ENCODE measurements at regions not wholly inside any gene's neighbourhood (a gene's known extent, or its start where the extent isn't known, plus 50 kb on each side); places are given as distances from the start of the nearest gene placed in this dataset.

GRCh38 chr9:11142965-11143738 is 530.4 kb upstream of the PTPRD start:
- ATAC-seq, result no peak
- TF ChIP-seq, protein P1, sequence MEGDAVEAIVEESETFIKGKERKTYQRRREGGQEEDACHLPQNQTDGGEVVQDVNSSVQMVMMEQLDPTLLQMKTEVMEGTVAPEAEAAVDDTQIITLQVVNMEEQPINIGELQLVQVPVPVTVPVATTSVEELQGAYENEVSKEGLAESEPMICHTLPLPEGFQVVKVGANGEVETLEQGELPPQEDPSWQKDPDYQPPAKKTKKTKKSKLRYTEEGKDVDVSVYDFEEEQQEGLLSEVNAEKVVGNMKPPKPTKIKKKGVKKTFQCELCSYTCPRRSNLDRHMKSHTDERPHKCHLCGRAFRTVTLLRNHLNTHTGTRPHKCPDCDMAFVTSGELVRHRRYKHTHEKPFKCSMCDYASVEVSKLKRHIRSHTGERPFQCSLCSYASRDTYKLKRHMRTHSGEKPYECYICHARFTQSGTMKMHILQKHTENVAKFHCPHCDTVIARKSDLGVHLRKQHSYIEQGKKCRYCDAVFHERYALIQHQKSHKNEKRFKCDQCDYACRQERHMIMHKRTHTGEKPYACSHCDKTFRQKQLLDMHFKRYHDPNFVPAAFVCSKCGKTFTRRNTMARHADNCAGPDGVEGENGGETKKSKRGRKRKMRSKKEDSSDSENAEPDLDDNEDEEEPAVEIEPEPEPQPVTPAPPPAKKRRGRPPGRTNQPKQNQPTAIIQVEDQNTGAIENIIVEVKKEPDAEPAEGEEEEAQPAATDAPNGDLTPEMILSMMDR (IDR thresholded peaks at IDR 0.05), result no peak
- TF ChIP-seq POLR2A (IDR thresholded peaks at IDR 0.05) (no peak), EP300 (IDR thresholded peaks at IDR 0.05) (no peak), POLR2AphosphoS5 (IDR thresholded peaks at IDR 0.05) (no peak)
- Histone ChIP-seq H3K27me3 (no peaks in the 10 kb centered on the region), H3K4me1 (no peaks in the 10 kb centered on the region), H3K4me3 (no peak overlapping the region), H3K36me3 (no peaks in the 10 kb centered on the region), H3K27ac (no peak overlapping the region), H3K9me3 (no peaks in the 10 kb centered on the region)
- WGBS, 2 donors (ENCODE audit: low coverage in 1 of 2), result 65 to 89% methylated on average over 2 to 3 of the region's 3 CpGs

DNA sequence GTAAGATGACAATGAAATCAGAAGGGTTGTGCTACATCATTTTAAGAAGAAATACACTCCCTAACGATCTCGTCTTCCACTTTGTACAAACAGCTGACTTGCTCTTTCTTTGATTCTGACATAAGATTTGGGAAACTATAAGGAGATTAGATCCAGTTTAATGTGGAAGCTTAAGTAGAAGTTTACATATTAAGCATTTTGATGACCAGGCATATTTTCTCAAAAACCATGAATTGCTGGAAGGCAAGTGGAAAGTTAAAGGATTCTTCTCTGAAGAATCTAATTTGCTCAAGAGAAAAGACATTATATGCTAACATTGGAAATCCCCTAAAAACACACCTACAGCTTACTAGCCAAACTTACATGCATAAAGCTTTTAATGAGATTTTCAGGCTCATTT is 531.9 kb upstream of the PTPRD start:
- TF ChIP-seq EP300 (IDR thresholded peaks at IDR 0.05) (no peak), POLR2A (IDR thresholded peaks at IDR 0.05) (no peak), POLR2AphosphoS5 (IDR thresholded peaks at IDR 0.05) (no peak)
- TF ChIP-seq, protein P1 (IDR thresholded peaks at IDR 0.05), result no peak
- H3K4me3 ChIP-seq, result no peak overlapping the region
- H3K27ac ChIP-seq, result no peak overlapping the region
- H3K4me1 ChIP-seq, result no peaks in the 10 kb centered on the region
- no peak for ATAC-seq
- H3K36me3 ChIP-seq, result no peaks in the 10 kb centered on the region
- H3K9me3 ChIP-seq, result no peaks in the 10 kb centered on the region
- no peaks in the 10 kb centered on the region for H3K27me3 ChIP-seq
- 56 to 95% methylated on average over 2 of the region's 2 CpGs for WGBS, 2 donors (ENCODE audit: low coverage in 1 of 2)

DNA sequence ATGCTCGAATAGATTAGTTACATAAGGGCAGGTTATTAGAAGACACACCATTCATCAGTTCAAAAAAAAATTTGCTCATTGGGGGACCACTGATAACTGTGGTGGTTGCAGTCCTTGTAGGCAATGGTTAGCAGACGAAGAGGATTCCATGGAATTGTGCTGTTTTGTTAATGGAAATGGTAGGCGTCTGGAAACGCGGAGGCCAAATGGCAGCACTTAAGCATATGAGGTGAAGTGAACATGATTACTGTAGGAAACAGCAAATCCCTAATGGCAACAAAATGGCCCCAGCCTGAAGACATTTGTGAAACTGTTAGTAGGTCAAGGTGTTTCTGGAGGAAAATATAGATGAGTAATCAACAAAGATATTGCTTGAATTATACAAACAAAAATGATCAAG is 535.4 kb upstream of the PTPRD start:
- Histone ChIP-seq H3K4me1 (no peaks in the 10 kb centered on the region), H3K27ac (no peak overlapping the region), H3K9me3 (no peaks in the 10 kb centered on the region), H3K4me3 (no peak overlapping the region), H3K27me3 (no peaks in the 10 kb centered on the region), H3K36me3 (no peaks in the 10 kb centered on the region)
- WGBS, 2 donors (ENCODE audit: low coverage in 1 of 2), result 80 to 87% methylated on average over 5 of the region's 5 CpGs
- TF ChIP-seq, protein P1 (IDR thresholded peaks at IDR 0.05), result no peak
- TF ChIP-seq POLR2A (IDR thresholded peaks at IDR 0.05) (no peak), POLR2AphosphoS5 (IDR thresholded peaks at IDR 0.05) (no peak), EP300 (IDR thresholded peaks at IDR 0.05) (no peak)
- no peak for ATAC-seq

DNA sequence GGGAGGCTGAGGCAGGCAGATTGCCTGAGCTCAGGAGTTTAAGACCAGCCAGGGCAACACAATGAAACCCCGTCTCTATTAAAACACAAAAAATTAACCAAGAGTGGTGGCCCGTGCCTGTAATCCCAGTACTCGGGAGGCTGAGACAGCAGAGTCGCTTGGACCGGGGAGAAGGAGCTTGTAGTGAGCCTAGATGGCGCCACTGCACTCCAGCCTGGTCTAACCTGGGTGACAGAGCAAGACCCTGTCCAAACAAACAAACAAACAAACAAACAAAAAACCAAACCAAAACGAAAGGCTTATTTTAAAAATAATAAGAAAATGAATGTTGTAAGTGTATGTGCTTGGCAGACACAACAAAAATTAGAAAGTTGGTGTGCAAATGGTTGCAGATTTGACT is 536.3 kb upstream of the PTPRD start:
- TF ChIP-seq EP300 (IDR thresholded peaks at IDR 0.05), result no peak
- TF ChIP-seq POLR2A (IDR thresholded peaks at IDR 0.05), result no peak
- TF ChIP-seq, protein P1 (IDR thresholded peaks at IDR 0.05), result no peak
- TF ChIP-seq POLR2AphosphoS5 (IDR thresholded peaks at IDR 0.05), result no peak

GRCh38 chr9:11158063-11158462 is 545.3 kb upstream of the PTPRD start:
- H3K4me1 ChIP-seq, result no peaks in the 10 kb centered on the region
- no peak overlapping the region for H3K4me3 ChIP-seq
- peaks cover 0 to 7% (median 0%) of the 10 kb centered on the region in 3 donors for H3K9me3 ChIP-seq
- H3K36me3 ChIP-seq, result no peaks in the 10 kb centered on the region
- no peak for TF ChIP-seq EP300 (IDR thresholded peaks at IDR 0.05)
- TF ChIP-seq, protein P1 (IDR thresholded peaks at IDR 0.05), result no peak
- no peak for TF ChIP-seq POLR2A (IDR thresholded peaks at IDR 0.05)
- TF ChIP-seq POLR2AphosphoS5 (IDR thresholded peaks at IDR 0.05), result no peak
- H3K27ac ChIP-seq, result no peak overlapping the region
- no CpG with 5 or more reads among the region's 1 CpG for WGBS, 2 donors (ENCODE audit: low coverage in 1 of 2)
- ATAC-seq, result no peak
- H3K27me3 ChIP-seq, result no peaks in the 10 kb centered on the region

More for the DNA sequence above, 536.3 kb upstream of the PTPRD start:
- Histone ChIP-seq H3K9me3 (no peaks in the 10 kb centered on the region), H3K4me3 (no peak overlapping the region), H3K4me1 (no peaks in the 10 kb centered on the region), H3K27me3 (no peaks in the 10 kb centered on the region), H3K36me3 (no peaks in the 10 kb centered on the region), H3K27ac (no peak overlapping the region)
- 20 to 63% methylated on average over 1 to 7 of the region's 7 CpGs for WGBS, 2 donors (ENCODE audit: low coverage in 1 of 2)
- no peak for ATAC-seq

Data from gastroesophageal sphincter (tissue), 4 donors.